Stimulated activated CD4-positive, alpha-beta T cell treated with anti-CD3 and anti-CD28 coated beads, TNF-alpha, amount 100 ng/mL, for 24 hours (primary cell): ENCODE measurements at regions not wholly inside any gene's neighbourhood (a gene's known extent, or its start where the extent isn't known, plus 50 kb on each side); places are given as distances from the start of the nearest gene placed in this dataset.

Experiments
- DNase-seq, 3 experiments: peaks; one replicate each; pipeline ENCODE4 v3.0.0-alpha.2; 2020; ENCODE audit warnings: low read depth in 3 of 3

GRCh38 chr14:22513066-22513812 lies 75.8 kb downstream of the DAD1 start:
- DNase-seq: no peak

- no peak for DNase-seq
Measured at GRCh38 chr14:22512106-22512814, 76.8 kb downstream of the DAD1 start.

GRCh38 chr14:22510527-22511110 lies 78.4 kb downstream of the DAD1 start:
- DNase-seq: no peak

DNA sequence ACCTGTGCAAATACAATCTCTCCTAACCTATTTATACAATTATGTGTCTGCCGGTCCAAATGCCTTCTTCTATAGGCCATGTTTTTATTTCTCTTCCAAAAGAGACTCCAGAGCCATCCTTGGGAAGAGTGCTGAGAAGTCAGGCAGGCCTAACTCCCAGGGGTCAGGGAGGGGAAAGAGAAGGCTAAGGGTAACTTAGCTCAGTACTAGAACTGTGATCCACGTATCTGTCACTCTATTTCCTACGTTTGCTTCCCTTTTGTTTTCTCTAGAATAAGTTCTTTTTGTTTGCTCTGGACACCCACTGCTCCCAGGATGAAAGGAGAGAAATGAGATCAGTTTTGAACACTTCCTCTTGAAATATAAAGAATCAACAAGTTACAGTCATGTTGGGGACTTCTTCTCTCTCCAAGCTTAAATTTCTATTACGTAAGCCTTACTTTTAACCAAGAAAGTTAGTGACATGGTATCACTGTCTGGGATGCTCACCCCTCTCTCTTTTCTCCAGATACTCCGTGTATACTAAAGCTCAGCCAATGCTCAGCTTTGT lies 79.2 kb downstream of the DAD1 start:
- DNase-seq: no peak

DNA sequence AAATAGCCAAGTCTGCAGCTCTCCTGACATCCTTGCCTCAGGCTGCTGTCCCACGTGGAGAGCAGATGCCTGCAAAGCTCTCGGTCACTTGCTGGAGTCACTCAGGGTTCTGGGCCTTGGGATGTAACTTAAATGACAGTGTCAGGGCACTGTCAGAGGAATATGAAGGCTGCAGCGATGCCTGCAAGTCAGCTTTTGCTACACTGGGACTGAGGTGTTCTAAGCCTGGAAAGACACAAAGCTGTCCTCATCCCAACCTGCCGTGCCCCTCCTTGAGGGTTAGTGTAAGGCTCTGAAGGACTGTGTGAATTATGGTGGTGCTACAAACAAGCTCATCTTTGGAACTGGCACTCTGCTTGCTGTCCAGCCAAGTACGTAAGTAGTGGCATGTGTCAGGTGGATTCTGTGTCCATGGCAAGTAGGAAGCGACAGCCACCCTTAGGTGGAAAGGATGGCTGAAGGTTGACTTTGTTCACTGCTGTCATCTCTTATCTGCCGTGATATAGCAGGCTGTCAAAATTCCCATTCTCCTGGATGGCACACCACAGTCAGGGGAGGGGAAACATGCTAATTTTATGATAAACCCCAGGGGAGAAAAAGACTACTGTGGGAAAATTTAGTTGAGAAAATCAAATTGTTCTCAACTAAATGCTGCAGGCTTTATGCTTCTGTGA lies 79.9 kb downstream of the DAD1 start:
- no peak for DNase-seq

GRCh38 chr14:22508662-22509035 lies 80.4 kb downstream of the DAD1 start:
- no peak for DNase-seq

DNA sequence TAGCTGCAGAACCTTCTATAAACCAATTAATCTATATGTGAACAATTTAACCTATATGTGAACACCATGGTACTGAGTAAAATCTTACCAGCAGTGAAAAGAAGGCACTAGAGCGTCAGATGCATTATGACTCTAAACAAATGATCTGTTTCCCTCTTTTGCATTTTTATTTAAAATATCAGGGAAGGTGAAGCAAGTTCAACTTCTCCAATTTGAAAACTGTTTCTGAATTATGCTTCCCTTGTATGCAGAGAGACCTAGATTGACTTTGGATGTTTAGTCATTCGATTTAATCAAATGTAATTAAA lies 80.9 kb downstream of the DAD1 start:
- DNase-seq: no peak

DNA sequence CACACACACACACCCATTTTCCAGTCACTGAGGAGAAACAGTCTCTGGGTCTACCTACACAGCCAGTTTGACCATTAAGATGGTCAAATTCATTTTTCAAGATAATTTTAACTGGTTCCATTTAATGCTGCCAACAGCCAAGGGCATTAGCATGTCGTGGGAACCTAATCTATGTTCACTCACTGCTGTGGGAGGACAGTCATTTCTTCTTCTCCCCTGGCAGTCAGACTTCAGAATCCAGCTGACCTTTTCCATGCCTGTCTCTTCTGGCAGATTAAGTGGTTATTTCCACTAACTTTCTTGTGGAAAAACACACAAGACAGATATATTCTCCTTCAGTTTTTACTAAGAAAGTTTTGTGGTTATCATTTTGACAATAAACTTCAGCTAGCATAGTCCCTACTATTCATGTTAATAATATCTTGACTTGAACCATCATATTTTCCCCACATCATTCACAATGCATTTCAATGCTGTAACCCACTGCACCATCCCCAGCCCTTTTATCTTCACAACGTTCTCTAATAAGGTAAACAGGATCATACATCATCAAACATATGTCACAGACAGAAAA lies 82.2 kb downstream of the DAD1 start:
- no peak for DNase-seq

- no peak for DNase-seq
Measured at GRCh38 chr14:22506378-22506710, 82.7 kb downstream of the DAD1 start.

GRCh38 chr14:22505697-22506377 lies 83.2 kb downstream of the DAD1 start:
- no peak for DNase-seq

GRCh38 chr14:22505309-22505696 lies 83.7 kb downstream of the DAD1 start:
- no peak for DNase-seq

DNA sequence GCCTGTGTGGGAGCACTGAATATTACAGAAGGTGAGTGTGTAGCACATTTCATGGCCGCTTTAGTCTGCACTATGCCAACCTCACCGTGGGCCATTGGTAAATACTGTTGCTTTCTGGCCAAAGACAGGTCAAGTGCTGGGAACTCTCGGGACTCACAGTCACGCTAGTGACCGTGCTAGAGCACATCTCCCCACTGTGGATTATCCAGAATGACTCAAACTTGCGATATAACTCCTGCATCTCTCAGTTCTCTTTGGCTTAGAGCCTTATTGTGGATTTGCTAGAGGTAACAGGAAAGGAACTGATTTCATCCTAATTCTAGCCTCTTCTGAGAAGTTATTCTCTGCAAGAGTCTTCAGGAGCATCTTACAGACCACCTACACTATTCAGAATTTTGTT lies 86.5 kb downstream of the DAD1 start:
- no peak for DNase-seq

DNA sequence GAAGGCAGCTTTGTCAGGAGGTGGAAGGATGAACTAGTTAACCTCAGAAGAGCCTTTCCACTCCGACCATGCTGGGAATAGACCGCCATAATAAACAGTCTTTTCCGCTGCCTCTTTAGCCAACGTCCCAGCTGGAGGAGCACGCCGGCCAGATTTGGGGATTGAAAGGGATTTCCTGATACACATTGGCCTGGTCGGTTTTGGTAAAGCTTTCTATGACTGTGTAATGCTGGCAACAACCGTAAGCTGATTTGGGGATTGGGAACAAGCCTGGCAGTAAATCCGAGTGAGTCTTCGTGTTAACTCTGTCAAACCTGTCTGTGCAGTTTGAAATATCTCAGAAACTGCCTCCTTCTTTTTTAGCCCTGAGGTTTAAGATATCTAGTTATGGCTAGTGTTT lies 87.0 kb downstream of the DAD1 start:
- no peak for DNase-seq

- no peak for DNase-seq
Measured at GRCh38 chr14:22500954-22501726, 87.9 kb downstream of the DAD1 start.

GRCh38 chr14:22500525-22500924 lies 88.5 kb downstream of the DAD1 start:
- no peak for DNase-seq

DNA sequence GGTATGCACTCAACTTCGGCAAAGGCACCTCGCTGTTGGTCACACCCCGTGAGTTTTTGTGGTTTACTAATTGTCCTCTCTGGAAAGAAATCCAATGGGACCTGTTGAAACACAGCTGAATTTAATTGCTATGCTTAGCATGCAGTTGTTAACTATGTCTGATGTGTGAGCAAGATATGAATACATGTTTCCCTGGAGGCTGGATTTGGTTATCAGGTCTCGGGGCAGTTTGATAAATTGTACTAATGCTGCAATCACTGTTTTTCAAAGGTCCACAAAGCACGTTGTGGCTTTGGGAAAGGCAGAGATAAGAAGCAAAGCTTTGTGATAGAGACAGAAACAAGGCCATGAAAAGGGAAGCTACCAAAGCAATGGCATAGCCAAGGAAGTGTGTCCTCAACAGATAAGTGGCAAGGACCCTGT lies 91.3 kb downstream of the DAD1 start:
- DNase-seq: no peak

DNA sequence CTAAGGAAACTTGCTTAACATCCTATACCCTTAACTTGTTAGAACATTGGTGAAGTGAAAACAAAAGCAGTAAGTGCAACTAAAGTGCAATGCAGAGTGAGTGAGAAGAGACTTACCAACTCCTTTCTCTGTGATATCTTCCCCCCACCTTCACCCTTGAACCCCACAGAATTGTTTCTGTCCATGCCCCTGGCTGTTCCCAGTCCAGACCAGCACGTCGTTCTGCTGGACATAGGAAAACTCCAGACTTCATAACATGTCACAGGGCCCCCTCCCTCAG lies 91.9 kb downstream of the DAD1 start:
- no peak for DNase-seq

DNA sequence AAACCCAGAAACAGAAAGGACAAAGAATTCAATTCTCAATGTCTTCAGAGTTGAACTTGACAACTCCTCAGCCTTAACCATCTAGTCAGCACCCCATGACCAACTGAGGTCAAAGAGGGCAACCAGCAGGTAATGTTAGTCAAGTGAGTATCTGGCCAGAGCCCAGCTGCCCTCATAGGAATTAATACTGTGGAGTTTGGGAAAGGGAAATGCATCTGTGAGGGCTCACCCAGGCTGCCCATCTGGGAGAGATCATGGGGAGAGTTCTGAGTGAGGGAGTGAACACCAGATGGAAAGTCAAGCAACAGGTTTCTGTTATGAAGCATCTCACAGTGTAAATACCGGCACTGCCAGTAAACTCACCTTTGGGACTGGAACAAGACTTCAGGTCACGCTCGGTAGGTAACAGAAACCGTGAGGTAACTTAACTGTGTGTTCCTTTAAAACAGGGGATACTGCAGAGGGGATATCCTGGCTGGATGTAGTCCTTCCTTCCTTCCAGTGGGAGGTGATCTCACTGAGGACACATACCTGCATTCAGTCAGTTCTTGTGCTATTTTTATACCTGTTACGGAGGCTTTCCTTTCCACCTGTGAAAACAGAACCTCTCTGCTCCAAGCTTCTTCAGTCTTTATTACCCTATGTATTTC lies 94.4 kb downstream of the DAD1 start:
- DNase-seq: no peak

DNA sequence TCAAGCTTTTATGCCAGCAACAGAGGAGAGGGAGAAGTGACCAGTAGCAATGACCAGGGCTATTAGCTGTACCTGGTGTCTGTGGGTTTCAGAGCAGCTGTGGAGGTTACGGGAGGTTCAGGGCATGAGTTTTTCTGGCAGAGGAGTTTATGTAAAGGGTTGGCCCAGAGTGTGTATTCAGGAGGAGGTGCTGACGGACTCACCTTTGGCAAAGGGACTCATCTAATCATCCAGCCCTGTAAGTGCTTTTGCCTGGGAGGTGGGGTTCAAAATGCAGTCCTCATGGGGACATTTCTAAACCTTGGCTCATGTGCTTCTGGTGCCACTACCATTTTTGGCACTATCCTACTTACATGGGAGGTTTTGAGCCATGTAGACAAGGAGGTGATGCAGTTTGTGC lies 95.3 kb downstream of the DAD1 start:
- no peak for DNase-seq

- DNase-seq: no peak
Measured at GRCh38 chr14:22492622-22493542, 96.1 kb downstream of the DAD1 start.
